NCI-H2227 treated with DMSO at 0.1 percent for 48 hours (cell line): ENCODE measurements at regions not wholly inside any gene's neighbourhood (a gene's known extent, or its start where the extent isn't known, plus 50 kb on each side); places are given as distances from the start of the nearest gene placed in this dataset.
"Not testable (repeated sequence)": the region's sequence is repeated elsewhere in the genome, so short reads cannot be mapped to it uniquely, and the experiment has no call there.

Experiments
- DNase-seq: peaks from one replicate; lab custom pipeline; 2025; lab: John Stamatoyannopoulos, UW

GRCh38 chr3:182139627-182140357 is 428.1 kb downstream of the SOX2 start:
- no peak for DNase-seq

GRCh38 chr3:182142928-182143327 is 431.2 kb downstream of the SOX2 start:
- no peak for DNase-seq

GRCh38 chr3:182143903-182144302 is 432.2 kb downstream of the SOX2 start:
- DNase-seq: no peak

GRCh38 chr3:182148360-182148759 is 436.6 kb downstream of the SOX2 start:
- DNase-seq: no peak

- DNase-seq: no peak
These were observed 437.9 kb downstream of the SOX2 start for GRCh38 chr3:182149594-182149993.

GRCh38 chr3:182156326-182156725 is 444.6 kb downstream of the SOX2 start:
- not testable (repeated sequence) for DNase-seq

GRCh38 chr3:182165234-182165633 is 453.5 kb downstream of the SOX2 start:
- no peak for DNase-seq

- peak; percentile 45 for DNase-seq
These were observed 460.8 kb downstream of the SOX2 start for GRCh38 chr3:182172534-182172933.

- DNase-seq: no peak
These were observed 466.9 kb downstream of the SOX2 start for GRCh38 chr3:182178488-182179200.

GRCh38 chr3:182179631-182180030 is 467.9 kb downstream of the SOX2 start:
- no peak for DNase-seq

- DNase-seq: no peak
These were observed 469.1 kb downstream of the SOX2 start for GRCh38 chr3:182180654-182181385.

- DNase-seq: no peak
These were observed 470.8 kb downstream of the SOX2 start for GRCh38 chr3:182182531-182182968.

- no peak for DNase-seq
These were observed 472.1 kb downstream of the SOX2 start for GRCh38 chr3:182183716-182184430.

GRCh38 chr3:182185313-182185712 is 473.6 kb downstream of the SOX2 start:
- no peak for DNase-seq

- DNase-seq: no peak
These were observed 478.3 kb downstream of the SOX2 start for GRCh38 chr3:182190056-182190455.

GRCh38 chr3:182198345-182198744 is 486.6 kb downstream of the SOX2 start:
- no peak for DNase-seq

- DNase-seq: no peak
These were observed 489.9 kb downstream of the SOX2 start for GRCh38 chr3:182201456-182202168.

- DNase-seq: peak; percentile 44
These were observed 500.9 kb downstream of the SOX2 start for GRCh38 chr3:182212479-182213076.

- DNase-seq: no peak
These were observed 502.7 kb downstream of the SOX2 start for GRCh38 chr3:182214416-182214815.

GRCh38 chr3:182215881-182216280 is 504.2 kb downstream of the SOX2 start:
- DNase-seq: no peak
